MCF 10A (cell line): ENCODE measurements at regions not wholly inside any gene's neighbourhood (a gene's known extent, or its start where the extent isn't known, plus 50 kb on each side); places are given as distances from the start of the nearest gene placed in this dataset.

Experiments
- BruUV-seq: library from RNA; stranded (reverse); fragments of 400-500 nt; replicated peaks from 2 replicates; lab custom pipeline; 2021; lab: Mats Ljungman, UMichigan
- CTCF ChIA-PET: fragments of 300-600 bp; sonication (Branson Sonifier 250); formaldehyde crosslinking; extraction: SDS; loops from one replicate; lab custom pipeline; 2021; ENCODE audit warnings: antibody characterized with exemption, inconsistent platforms; lab: Yijun Ruan, JAX
- POLR2A ChIA-PET: fragments of 300-600, 350-650 bp; sonication (Branson Sonifier 250); formaldehyde crosslinking; extraction: SDS; loops from one replicate; lab custom pipeline; 2020; ENCODE audit warnings: antibody characterized with exemption, inconsistent platforms; lab: Yijun Ruan, JAX
- DNase-seq: peaks from one replicate; pipeline ENCODE4 v3.0.0-alpha.2; 2018; ENCODE audit not compliant: unreplicated experiment
- H3K27ac Mint-ChIP-seq: one replicate; pipeline ENCODE4 v1.8.0; 2022; ENCODE audit warnings: mild to moderate bottlenecking, low read depth, mixed read lengths; ENCODE audit not compliant: unreplicated experiment
- H3K27me3 Mint-ChIP-seq: one replicate; pipeline ENCODE4 v1.8.0; 2022; ENCODE audit warnings: mixed read lengths; ENCODE audit not compliant: insufficient read depth, unreplicated experiment
- H3K36me3 Mint-ChIP-seq: one replicate; pipeline ENCODE4 v1.8.0; 2022; ENCODE audit warnings: mild to moderate bottlenecking, moderate library complexity, mixed read lengths; ENCODE audit not compliant: insufficient read depth, unreplicated experiment
- H3K4me1 Mint-ChIP-seq: one replicate; pipeline ENCODE4 v1.8.0; 2022; ENCODE audit warnings: mixed read lengths; ENCODE audit not compliant: insufficient read depth, unreplicated experiment
- H3K4me3 Mint-ChIP-seq: one replicate; pipeline ENCODE4 v1.8.0; 2022; ENCODE audit warnings: mild to moderate bottlenecking, moderate library complexity, mixed read lengths; ENCODE audit not compliant: unreplicated experiment
- H3K9me3 Mint-ChIP-seq: one replicate; pipeline ENCODE4 v1.8.0; 2022; ENCODE audit warnings: mixed read lengths; ENCODE audit not compliant: unreplicated experiment
- intact Hi-C: fragments of 100-400 bp; cut with micrococcal nuclease; formaldehyde crosslinking; loops from 2 replicates; pipeline ENCODE4 v1.14.1; 2022
- TF ChIP-seq, protein P1 (sequence below): fragments of 200-600 bp; IDR thresholded peaks from one replicate; pipeline ENCODE4 v1.8.0; 2022; ENCODE audit warnings: antibody characterized with exemption, mild to moderate bottlenecking; ENCODE audit not compliant: unreplicated experiment

DNA sequence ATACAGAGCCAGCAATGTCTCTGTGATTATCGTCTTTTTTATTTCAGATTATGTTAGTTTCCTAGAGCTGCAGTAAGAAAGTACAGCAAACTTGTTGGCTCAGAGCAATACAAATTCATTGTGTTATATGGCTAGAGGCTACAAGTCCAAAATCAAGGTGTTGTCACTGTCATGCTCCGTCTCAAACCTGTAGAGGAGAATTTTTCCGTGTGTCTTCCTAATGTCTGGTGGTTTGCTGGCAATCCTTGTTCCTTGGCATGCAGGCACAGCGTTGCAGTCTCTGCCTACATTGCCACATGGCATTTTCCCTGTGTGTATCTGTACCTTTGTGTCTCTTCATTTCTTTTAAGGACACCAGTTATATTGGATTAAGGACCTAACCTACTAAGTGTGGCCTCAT, 244.4 kb downstream of the LRRIQ3 start:
- Mint-ChIP-seq H3K27me3 (peaks cover 8% of the 10 kb centered on the region), H3K9me3 (peaks cover 8% of the 10 kb centered on the region), H3K27ac (no peak overlapping the region), H3K36me3 (no peaks in the 10 kb centered on the region), H3K4me3 (no peak overlapping the region), H3K4me1 (no peaks in the 10 kb centered on the region)
- ChIA-PET CTCF (no interaction called here), POLR2A (no interaction called here)
- BruUV-seq: no TSS peak
- no peak for DNase-seq
- TF ChIP-seq, protein P1, sequence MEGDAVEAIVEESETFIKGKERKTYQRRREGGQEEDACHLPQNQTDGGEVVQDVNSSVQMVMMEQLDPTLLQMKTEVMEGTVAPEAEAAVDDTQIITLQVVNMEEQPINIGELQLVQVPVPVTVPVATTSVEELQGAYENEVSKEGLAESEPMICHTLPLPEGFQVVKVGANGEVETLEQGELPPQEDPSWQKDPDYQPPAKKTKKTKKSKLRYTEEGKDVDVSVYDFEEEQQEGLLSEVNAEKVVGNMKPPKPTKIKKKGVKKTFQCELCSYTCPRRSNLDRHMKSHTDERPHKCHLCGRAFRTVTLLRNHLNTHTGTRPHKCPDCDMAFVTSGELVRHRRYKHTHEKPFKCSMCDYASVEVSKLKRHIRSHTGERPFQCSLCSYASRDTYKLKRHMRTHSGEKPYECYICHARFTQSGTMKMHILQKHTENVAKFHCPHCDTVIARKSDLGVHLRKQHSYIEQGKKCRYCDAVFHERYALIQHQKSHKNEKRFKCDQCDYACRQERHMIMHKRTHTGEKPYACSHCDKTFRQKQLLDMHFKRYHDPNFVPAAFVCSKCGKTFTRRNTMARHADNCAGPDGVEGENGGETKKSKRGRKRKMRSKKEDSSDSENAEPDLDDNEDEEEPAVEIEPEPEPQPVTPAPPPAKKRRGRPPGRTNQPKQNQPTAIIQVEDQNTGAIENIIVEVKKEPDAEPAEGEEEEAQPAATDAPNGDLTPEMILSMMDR: no peak
- intact Hi-C loops: no loop called here

GRCh38 chr1:73953186-73953585, 244.8 kb downstream of the LRRIQ3 start:
- Mint-ChIP-seq H3K4me1 (no peaks in the 10 kb centered on the region), H3K9me3 (peaks cover 8% of the 10 kb centered on the region), H3K36me3 (no peaks in the 10 kb centered on the region), H3K27ac (no peak overlapping the region), H3K4me3 (no peak overlapping the region), H3K27me3 (peaks cover 8% of the 10 kb centered on the region)
- TF ChIP-seq, protein P1: no peak
- no peak for DNase-seq
- POLR2A ChIA-PET: no interaction called here
- CTCF ChIA-PET: no interaction called here
- no TSS peak for BruUV-seq
- intact Hi-C loops: no loop called here

DNA sequence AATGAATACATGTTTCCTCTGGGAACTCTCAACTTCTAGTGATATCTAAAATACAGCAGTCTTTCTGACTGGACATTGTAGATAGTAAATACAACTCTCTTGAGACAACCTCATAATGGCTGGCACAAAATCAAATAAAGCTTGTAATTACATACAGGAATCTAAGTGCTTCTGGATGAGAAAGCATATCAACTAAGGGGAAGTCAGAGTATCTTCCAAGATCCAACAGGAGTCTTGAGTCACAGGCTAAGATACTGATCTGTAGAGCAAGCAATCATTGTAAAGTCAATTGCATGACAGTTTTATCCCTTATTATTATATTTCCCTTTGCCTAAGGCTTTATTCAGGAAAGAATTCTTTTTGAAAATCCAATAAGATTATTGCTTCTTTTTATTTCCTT, 249.9 kb downstream of the LRRIQ3 start:
- CTCF ChIA-PET: no interaction called here
- TF ChIP-seq, protein P1: no peak
- POLR2A ChIA-PET: no interaction called here
- intact Hi-C loops: no loop called here
- Mint-ChIP-seq H3K4me3 (no peak overlapping the region), H3K27me3 (no peaks in the 10 kb centered on the region), H3K27ac (no peak overlapping the region), H3K9me3 (no peaks in the 10 kb centered on the region), H3K36me3 (no peaks in the 10 kb centered on the region), H3K4me1 (no peaks in the 10 kb centered on the region)
- no peak for DNase-seq
- no TSS peak for BruUV-seq

DNA sequence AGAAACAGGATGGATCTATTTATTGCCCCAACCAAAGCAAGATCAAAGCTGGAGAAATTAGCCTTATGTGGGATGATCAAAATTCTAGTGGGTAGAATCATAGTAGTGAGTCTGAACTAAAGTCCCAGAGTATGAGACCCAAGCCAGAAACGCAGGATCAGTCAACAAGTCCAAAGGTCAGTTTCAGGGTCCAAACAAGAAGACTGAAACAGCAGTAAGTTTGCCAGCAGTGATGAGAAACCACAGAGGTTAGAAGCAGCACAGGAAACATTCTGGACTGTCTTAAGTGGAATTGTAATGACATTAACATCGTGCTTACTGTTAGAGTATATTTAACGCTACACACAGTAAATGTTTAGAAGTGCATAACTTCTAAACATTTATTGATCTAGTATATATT, 251.0 kb downstream of the LRRIQ3 start:
- no peak for DNase-seq
- Mint-ChIP-seq H3K4me3 (no peak overlapping the region), H3K27ac (no peak overlapping the region), H3K27me3 (no peaks in the 10 kb centered on the region), H3K36me3 (no peaks in the 10 kb centered on the region), H3K9me3 (no peaks in the 10 kb centered on the region), H3K4me1 (no peaks in the 10 kb centered on the region)
- TF ChIP-seq, protein P1: no peak
- POLR2A ChIA-PET: no interaction called here
- intact Hi-C loops: no loop called here
- no TSS peak for BruUV-seq
- CTCF ChIA-PET: interaction anchor here (0.5 to 0.6 kb wide), 2 partner anchors 129 to 173 kb away, joined by 3 read pairs; no protein-coding TSS in a partner anchor
